Colonic mucosa (tissue), 4 donors: ENCODE measurements at regions not wholly inside any gene's neighbourhood (a gene's known extent, or its start where the extent isn't known, plus 50 kb on each side); places are given as distances from the start of the nearest gene placed in this dataset.

Experiments
- DNase-seq: peaks from one replicate; pipeline ENCODE4 v3.0.0-alpha.2; 2020
- H3K27ac ChIP-seq: fragments of 200-600 bp; one replicate; pipeline ENCODE4 v1.8.0; 2021
- H3K27me3 ChIP-seq: fragments of 200-600 bp; one replicate; pipeline ENCODE4 v1.8.0; 2021
- H3K36me3 ChIP-seq: fragments of 200-600 bp; one replicate; pipeline ENCODE4 v1.8.0; 2021
- H3K4me1 ChIP-seq: fragments of 200-600 bp; one replicate; pipeline ENCODE4 v1.8.0; 2021; ENCODE audit warnings: mild to moderate bottlenecking
- H3K4me3 ChIP-seq: fragments of 200-600 bp; one replicate; pipeline ENCODE4 v1.8.0; 2021
- H3K9ac ChIP-seq, 2 donors: one replicate each; pipeline ENCODE4 v1.7.0; 2013; ENCODE audit warnings: control low read depth in 2 of 2, low read depth in 2 of 2, low read length in 2 of 2
- H3K9me3 ChIP-seq: fragments of 200-600 bp; one replicate; pipeline ENCODE4 v1.8.0; 2021
- intact Hi-C: fragments of 100-400 bp; cut with DNase I; formaldehyde crosslinking; loops from one replicate; pipeline ENCODE4 v1.14.1; 2022
- TF ChIP-seq, protein P1 (sequence below): fragments of 200-600 bp; IDR thresholded peaks from one replicate; pipeline ENCODE4 v1.8.0; 2022; ENCODE audit warnings: antibody characterized with exemption, mild to moderate bottlenecking
- donor health status: healthy.
- donor health status: DM: no; HTN: no; CAD: no.
- donor health status: DM: no; HTN: no; CAD: no.

GRCh38 chr5:96150007-96150406 lies 188.4 kb upstream of the ELL2 start:
- Histone ChIP-seq H3K9ac (no peak overlapping the region), H3K27me3 (no peaks in the 10 kb centered on the region), H3K4me1 (no peaks in the 10 kb centered on the region), H3K4me3 (no peak overlapping the region), H3K36me3 (no peaks in the 10 kb centered on the region), H3K27ac (no peak overlapping the region), H3K9me3 (no peaks in the 10 kb centered on the region)
- TF ChIP-seq, protein P1, sequence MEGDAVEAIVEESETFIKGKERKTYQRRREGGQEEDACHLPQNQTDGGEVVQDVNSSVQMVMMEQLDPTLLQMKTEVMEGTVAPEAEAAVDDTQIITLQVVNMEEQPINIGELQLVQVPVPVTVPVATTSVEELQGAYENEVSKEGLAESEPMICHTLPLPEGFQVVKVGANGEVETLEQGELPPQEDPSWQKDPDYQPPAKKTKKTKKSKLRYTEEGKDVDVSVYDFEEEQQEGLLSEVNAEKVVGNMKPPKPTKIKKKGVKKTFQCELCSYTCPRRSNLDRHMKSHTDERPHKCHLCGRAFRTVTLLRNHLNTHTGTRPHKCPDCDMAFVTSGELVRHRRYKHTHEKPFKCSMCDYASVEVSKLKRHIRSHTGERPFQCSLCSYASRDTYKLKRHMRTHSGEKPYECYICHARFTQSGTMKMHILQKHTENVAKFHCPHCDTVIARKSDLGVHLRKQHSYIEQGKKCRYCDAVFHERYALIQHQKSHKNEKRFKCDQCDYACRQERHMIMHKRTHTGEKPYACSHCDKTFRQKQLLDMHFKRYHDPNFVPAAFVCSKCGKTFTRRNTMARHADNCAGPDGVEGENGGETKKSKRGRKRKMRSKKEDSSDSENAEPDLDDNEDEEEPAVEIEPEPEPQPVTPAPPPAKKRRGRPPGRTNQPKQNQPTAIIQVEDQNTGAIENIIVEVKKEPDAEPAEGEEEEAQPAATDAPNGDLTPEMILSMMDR: no peak
- intact Hi-C loops: no loop called here
- DNase-seq: no peak

DNA sequence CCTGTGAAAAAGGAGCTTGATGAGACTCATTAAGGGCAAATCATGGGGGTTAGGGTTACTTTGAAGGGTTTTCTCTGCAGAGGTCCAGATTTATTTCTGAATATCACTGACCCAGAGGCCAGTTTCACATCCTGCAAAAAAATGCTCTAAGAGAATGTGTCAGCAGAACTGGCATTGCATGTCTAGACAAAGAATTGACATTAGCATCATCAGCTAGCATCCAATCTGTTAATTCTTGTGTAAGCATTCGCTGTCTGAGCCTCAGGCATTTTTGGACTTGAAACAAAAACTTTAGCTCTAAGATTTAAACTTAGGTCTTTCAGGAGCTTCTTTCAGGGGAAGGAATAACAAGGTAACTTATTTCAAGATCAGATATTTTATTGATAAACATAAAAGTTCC lies 187.9 kb upstream of the ELL2 start:
- Histone ChIP-seq H3K4me1 (no peaks in the 10 kb centered on the region), H3K9ac (no peak overlapping the region), H3K27ac (no peak overlapping the region), H3K9me3 (no peaks in the 10 kb centered on the region), H3K36me3 (no peaks in the 10 kb centered on the region), H3K4me3 (no peak overlapping the region), H3K27me3 (no peaks in the 10 kb centered on the region)
- TF ChIP-seq, protein P1: no peak
- no peak for DNase-seq
- intact Hi-C loops: no loop called here

DNA sequence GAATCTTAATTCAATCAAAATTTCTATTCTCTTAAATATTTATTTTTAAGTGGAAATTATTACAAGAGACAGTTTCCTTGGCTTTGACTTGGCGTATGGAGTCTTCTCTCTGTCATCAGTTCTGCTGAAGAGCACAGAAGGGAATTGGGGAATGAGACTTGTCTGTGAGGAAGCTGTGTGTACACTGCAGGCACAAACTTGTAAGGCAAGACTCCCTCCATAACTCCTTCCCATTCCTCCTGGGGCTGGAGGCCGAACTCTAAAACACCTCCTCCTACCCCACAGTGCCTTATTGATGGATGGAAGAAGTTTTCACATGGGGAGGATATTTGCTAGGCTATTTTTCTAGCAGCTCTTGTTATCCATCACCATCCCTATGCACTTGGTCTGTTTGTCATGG lies 187.4 kb upstream of the ELL2 start:
- H3K27me3 ChIP-seq: no peaks in the 10 kb centered on the region
- no peak overlapping the region for H3K27ac ChIP-seq
- H3K9me3 ChIP-seq: no peaks in the 10 kb centered on the region
- DNase-seq: no peak
- intact Hi-C loops: no loop called here
- TF ChIP-seq, protein P1: no peak
- no peak overlapping the region for H3K4me3 ChIP-seq
- H3K4me1 ChIP-seq: no peaks in the 10 kb centered on the region
- H3K36me3 ChIP-seq: no peaks in the 10 kb centered on the region
- no peak overlapping the region for H3K9ac ChIP-seq

- intact Hi-C loops: no loop called here
- DNase-seq: no peak
These were observed 186.7 kb upstream of the ELL2 start for GRCh38 chr5:96148376-96148775.

GRCh38 chr5:96147866-96148265 lies 186.2 kb upstream of the ELL2 start:
- Histone ChIP-seq H3K27ac (no peak overlapping the region), H3K9ac (no peak overlapping the region), H3K9me3 (no peaks in the 10 kb centered on the region), H3K27me3 (no peaks in the 10 kb centered on the region), H3K4me3 (no peak overlapping the region), H3K4me1 (peaks cover 6% of the 10 kb centered on the region), H3K36me3 (no peaks in the 10 kb centered on the region)
- DNase-seq: no peak
- TF ChIP-seq, protein P1: no peak
- intact Hi-C loops: no loop called here

More at GRCh38 chr5:96148376-96148775, 186.7 kb upstream of the ELL2 start:
- no peak overlapping the region for H3K9ac ChIP-seq
- H3K27ac ChIP-seq: no peak overlapping the region
- H3K4me3 ChIP-seq: no peak overlapping the region
- H3K27me3 ChIP-seq: no peaks in the 10 kb centered on the region
- no peaks in the 10 kb centered on the region for H3K36me3 ChIP-seq
- TF ChIP-seq, protein P1: no peak
- no peaks in the 10 kb centered on the region for H3K9me3 ChIP-seq
- H3K4me1 ChIP-seq: peaks cover under 1% of the 10 kb centered on the region

GRCh38 chr5:96146675-96147074 lies 185.0 kb upstream of the ELL2 start:
- Histone ChIP-seq H3K27me3 (no peaks in the 10 kb centered on the region), H3K4me1 (peaks cover 13% of the 10 kb centered on the region), H3K9me3 (no peaks in the 10 kb centered on the region), H3K9ac (no peak overlapping the region), H3K36me3 (no peaks in the 10 kb centered on the region), H3K27ac (no peak overlapping the region), H3K4me3 (no peak overlapping the region)
- intact Hi-C loops: no loop called here
- TF ChIP-seq, protein P1: no peak
- no peak for DNase-seq
